ENCODE measurements at regions not wholly inside any gene's neighbourhood (a gene's known extent, or its start where the extent isn't known, plus 50 kb on each side); places are given as distances from the start of the nearest gene placed in this dataset.

DNA sequence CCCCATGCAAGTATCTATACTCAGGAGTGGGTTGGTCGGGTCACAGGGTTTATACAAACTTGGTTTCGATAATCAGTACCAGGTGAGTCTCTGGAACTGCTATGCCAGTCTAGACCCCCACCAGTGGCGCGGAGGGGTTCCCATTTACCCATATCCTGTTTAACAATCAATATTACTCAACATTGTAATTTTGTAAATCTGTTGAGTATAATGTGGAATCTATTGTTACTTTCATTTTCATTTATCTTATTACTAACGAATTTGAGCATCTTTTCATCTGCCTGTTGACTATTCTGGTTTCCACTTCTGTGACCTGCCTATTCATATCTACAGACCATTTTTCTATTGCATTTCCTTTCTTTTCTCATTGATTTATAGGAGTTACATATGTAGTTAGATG is 275.2 kb upstream of the CRY1 start:
- Histone ChIP-seq H3K9me3 (ENCODE audit: control insufficient read depth, insufficient read depth, low read depth, low read length) (no peaks in the 10 kb centered on the region), H3K4me3 (ENCODE audit: low read depth, low read length) (no peak overlapping the region), H3K36me3 (ENCODE audit: control insufficient read depth in 2 of 2, insufficient read depth in 1 of 2, low read length in 2 of 2) (no peaks in the 10 kb centered on the region), H3K4me1 (ENCODE audit: control insufficient read depth, insufficient read depth, low read length) (no peaks in the 10 kb centered on the region), H3K27ac (ENCODE audit: extremely low read depth, low read depth, low read length) (no peak overlapping the region)
- TF ChIP-seq, protein P1, sequence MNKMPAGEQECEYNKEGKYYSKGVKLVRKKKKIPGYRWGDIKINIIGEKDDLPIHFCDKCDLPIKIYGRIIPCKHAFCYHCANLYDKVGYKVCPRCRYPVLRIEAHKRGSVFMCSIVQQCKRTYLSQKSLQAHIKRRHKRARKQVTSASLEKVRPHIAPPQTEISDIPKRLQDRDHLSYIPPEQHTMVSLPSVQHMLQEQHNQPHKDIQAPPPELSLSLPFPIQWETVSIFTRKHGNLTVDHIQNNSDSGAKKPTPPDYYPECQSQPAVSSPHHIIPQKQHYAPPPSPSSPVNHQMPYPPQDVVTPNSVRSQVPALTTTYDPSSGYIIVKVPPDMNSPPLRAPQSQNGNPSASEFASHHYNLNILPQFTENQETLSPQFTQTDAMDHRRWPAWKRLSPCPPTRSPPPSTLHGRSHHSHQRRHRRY (tag by site-specific recombination; IDR thresholded peaks at IDR 0.05), result no peak
- TF ChIP-seq ZNF112 (tag by site-specific recombination; IDR thresholded peaks at IDR 0.05), result no peak
- CTCF ChIA-PET, result no interaction called here
- POLR2A ChIA-PET, result no interaction called here

DNA sequence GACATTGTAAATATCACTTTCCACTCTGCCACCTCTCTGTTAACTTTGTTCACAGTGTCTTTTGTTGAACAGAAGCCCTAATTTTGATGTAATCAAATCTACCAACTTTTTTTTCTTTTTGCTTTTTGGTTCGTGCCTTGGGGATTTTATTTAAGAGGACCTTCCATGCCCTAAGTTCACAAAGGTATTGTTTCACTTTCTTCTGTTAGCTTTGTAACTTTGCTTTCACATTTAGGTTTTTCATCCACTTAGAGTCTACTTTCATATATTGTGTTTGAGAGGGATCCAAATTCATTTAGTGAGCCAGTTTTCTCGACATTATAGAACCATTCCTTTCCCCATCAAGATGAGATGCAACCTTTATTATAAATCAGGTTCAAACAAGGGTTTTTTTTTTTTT is 275.7 kb upstream of the CRY1 start:
- no peak overlapping the region for H3K27ac ChIP-seq (ENCODE audit: extremely low read depth, low read depth, low read length)
- POLR2A ChIA-PET, result no interaction called here
- TF ChIP-seq ZNF510 (tag by site-specific recombination; IDR thresholded peaks at IDR 0.05; ENCODE audit: insufficient replicate concordance) (no peak), ZNF785 (tag by site-specific recombination; IDR thresholded peaks at IDR 0.05) (no peak), SP7 (tag by site-specific recombination; IDR thresholded peaks at IDR 0.05) (no peak), ZFP37 (tag by site-specific recombination; IDR thresholded peaks at IDR 0.05) (no peak), ZNF132 (tag by site-specific recombination; IDR thresholded peaks at IDR 0.05; ENCODE audit: borderline replicate concordance) (no peak), KLF10 (tag by site-specific recombination; IDR thresholded peaks at IDR 0.05) (no peak), KLF7 (tag by site-specific recombination; IDR thresholded peaks at IDR 0.05; ENCODE audit: borderline replicate concordance) (no peak), ZNF660 (tag by site-specific recombination; IDR thresholded peaks at IDR 0.05) (no peak), IKZF3 (tag by site-specific recombination; IDR thresholded peaks at IDR 0.05) (no peak), GLI4 (tag by site-specific recombination; IDR thresholded peaks at IDR 0.05) (no peak), ZBTB48 (tag by site-specific recombination; IDR thresholded peaks at IDR 0.05) (no peak)
- TF ChIP-seq, protein P2, sequence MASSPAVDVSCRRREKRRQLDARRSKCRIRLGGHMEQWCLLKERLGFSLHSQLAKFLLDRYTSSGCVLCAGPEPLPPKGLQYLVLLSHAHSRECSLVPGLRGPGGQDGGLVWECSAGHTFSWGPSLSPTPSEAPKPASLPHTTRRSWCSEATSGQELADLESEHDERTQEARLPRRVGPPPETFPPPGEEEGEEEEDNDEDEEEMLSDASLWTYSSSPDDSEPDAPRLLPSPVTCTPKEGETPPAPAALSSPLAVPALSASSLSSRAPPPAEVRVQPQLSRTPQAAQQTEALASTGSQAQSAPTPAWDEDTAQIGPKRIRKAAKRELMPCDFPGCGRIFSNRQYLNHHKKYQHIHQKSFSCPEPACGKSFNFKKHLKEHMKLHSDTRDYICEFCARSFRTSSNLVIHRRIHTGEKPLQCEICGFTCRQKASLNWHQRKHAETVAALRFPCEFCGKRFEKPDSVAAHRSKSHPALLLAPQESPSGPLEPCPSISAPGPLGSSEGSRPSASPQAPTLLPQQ (tag by site-specific recombination; IDR thresholded peaks at IDR 0.05), result no peak
- TF ChIP-seq, protein P3, sequence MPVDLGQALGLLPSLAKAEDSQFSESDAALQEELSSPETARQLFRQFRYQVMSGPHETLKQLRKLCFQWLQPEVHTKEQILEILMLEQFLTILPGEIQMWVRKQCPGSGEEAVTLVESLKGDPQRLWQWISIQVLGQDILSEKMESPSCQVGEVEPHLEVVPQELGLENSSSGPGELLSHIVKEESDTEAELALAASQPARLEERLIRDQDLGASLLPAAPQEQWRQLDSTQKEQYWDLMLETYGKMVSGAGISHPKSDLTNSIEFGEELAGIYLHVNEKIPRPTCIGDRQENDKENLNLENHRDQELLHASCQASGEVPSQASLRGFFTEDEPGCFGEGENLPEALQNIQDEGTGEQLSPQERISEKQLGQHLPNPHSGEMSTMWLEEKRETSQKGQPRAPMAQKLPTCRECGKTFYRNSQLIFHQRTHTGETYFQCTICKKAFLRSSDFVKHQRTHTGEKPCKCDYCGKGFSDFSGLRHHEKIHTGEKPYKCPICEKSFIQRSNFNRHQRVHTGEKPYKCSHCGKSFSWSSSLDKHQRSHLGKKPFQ (tag by site-specific recombination; IDR thresholded peaks at IDR 0.05), result no peak
- TF ChIP-seq, protein P4, sequence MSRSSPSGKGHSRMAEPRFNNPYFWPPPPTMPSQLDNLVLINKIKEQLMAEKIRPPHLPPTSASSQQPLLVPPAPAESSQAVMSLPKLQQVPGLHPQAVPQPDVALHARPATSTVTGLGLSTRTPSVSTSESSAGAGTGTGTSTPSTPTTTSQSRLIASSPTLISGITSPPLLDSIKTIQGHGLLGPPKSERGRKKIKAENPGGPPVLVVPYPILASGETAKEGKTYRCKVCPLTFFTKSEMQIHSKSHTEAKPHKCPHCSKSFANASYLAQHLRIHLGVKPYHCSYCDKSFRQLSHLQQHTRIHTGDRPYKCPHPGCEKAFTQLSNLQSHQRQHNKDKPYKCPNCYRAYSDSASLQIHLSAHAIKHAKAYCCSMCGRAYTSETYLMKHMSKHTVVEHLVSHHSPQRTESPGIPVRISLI (tag by site-specific recombination; IDR thresholded peaks at IDR 0.05), result no peak
- TF ChIP-seq, protein P5, sequence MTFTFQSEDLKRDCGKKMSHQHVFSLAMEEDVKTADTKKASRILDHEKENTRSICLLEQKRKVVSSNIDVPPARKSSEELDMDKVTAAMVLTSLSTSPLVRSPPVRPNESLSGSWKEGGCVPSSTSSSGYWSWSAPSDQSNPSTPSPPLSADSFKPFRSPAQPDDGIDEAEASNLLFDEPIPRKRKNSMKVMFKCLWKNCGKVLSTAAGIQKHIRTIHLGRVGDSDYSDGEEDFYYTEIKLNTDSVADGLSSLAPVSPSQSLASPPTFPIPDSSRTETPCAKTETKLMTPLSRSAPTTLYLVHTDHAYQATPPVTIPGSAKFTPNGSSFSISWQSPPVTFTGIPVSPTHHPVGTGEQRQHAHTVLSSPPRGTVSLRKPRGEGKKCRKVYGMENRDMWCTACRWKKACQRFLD (tag by site-specific recombination; IDR thresholded peaks at IDR 0.05), result no peak
- TF ChIP-seq, protein P6, sequence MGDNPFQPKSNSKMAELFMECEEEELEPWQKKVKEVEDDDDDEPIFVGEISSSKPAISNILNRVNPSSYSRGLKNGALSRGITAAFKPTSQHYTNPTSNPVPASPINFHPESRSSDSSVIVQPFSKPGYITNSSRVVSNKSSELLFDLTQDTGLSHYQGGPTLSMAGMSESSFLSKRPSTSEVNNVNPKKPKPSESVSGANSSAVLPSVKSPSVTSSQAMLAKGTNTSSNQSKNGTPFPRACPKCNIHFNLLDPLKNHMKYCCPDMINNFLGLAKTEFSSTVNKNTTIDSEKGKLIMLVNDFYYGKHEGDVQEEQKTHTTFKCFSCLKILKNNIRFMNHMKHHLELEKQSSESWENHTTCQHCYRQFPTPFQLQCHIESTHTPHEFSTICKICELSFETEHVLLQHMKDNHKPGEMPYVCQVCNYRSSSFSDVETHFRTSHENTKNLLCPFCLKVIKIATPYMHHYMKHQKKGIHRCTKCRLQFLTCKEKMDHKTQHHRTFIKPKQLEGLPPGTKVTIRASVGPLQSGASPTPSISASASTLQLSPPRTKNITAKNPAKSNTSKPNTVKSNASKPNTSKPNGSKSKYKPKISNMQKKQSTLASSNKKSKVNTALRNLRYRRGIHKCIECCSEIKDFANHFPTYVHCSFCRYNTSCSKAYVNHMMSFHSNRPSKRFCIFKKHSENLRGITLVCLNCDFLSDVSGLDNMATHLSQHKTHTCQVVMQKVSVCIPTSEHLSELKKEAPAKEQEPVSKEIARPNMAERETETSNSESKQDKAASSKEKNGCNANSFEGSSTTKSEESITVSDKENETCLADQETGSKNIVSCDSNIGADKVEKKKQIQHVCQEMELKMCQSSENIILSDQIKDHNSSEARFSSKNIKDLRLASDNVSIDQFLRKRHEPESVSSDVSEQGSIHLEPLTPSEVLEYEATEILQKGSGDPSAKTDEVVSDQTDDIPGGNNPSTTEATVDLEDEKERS (tag by site-specific recombination; IDR thresholded peaks at IDR 0.05), result no peak
- TF ChIP-seq, protein P7, sequence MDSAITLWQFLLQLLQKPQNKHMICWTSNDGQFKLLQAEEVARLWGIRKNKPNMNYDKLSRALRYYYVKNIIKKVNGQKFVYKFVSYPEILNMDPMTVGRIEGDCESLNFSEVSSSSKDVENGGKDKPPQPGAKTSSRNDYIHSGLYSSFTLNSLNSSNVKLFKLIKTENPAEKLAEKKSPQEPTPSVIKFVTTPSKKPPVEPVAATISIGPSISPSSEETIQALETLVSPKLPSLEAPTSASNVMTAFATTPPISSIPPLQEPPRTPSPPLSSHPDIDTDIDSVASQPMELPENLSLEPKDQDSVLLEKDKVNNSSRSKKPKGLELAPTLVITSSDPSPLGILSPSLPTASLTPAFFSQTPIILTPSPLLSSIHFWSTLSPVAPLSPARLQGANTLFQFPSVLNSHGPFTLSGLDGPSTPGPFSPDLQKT (IDR thresholded peaks at IDR 0.05; ENCODE audit: borderline replicate concordance, low read depth, low read length), result no peak
- TF ChIP-seq, protein P8, sequence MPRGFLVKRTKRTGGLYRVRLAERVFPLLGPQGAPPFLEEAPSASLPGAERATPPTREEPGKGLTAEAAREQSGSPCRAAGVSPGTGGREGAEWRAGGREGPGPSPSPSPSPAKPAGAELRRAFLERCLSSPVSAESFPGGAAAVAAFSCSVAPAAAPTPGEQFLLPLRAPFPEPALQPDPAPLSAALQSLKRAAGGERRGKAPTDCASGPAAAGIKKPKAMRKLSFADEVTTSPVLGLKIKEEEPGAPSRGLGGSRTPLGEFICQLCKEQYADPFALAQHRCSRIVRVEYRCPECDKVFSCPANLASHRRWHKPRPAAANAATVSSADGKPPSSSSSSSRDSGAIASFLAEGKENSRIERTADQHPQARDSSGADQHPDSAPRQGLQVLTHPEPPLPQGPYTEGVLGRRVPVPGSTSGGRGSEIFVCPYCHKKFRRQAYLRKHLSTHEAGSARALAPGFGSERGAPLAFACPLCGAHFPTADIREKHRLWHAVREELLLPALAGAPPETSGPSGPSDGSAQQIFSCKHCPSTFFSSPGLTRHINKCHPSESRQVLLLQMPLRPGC (tag by site-specific recombination; IDR thresholded peaks at IDR 0.05), result no peak
- no peaks in the 10 kb centered on the region for H3K9me3 ChIP-seq (ENCODE audit: control insufficient read depth, insufficient read depth, low read depth, low read length)
- CTCF ChIA-PET, result no interaction called here
- no peak overlapping the region for H3K4me3 ChIP-seq (ENCODE audit: low read depth, low read length)
- H3K4me1 ChIP-seq (ENCODE audit: control insufficient read depth, insufficient read depth, low read length), result no peaks in the 10 kb centered on the region
- no peaks in the 10 kb centered on the region for H3K36me3 ChIP-seq (ENCODE audit: control insufficient read depth in 2 of 2, insufficient read depth in 1 of 2, low read length in 2 of 2)
